CD4-positive, alpha-beta T cell treated with Interleukin-1 beta for 1 hour (primary cell): ENCODE measurements at regions not wholly inside any gene's neighbourhood (a gene's known extent, or its start where the extent isn't known, plus 50 kb on each side); places are given as distances from the start of the nearest gene placed in this dataset.
"Not testable (repeated sequence)": the region's sequence is repeated elsewhere in the genome, so short reads cannot be mapped to it uniquely, and the experiment has no call there.

Experiments used
- DNase-seq, 2 donors: peaks; one replicate each; pipeline ENCODE4 v3.0.0-alpha.2; 2020 to 2022

DNA sequence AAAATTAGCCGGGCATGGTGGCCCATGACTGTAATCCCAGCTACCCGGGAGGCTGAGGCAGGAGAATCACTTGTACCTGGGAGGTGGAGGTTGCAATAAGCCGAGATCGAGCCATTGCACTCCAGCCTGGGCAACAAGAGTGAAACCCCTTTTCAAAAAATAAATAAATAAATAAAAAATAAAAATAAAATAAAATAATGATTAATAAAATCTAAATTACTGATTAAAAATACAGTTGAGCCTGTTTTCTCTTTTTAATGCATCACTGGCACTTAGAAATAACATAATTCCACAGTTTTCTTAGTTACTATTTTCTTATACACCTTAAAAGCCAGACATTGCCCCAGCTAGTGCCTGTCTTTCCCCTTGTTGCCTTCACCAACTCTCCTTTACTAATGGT is 922.8 kb upstream of the GJE1 start:
- no peak for DNase-seq

DNA sequence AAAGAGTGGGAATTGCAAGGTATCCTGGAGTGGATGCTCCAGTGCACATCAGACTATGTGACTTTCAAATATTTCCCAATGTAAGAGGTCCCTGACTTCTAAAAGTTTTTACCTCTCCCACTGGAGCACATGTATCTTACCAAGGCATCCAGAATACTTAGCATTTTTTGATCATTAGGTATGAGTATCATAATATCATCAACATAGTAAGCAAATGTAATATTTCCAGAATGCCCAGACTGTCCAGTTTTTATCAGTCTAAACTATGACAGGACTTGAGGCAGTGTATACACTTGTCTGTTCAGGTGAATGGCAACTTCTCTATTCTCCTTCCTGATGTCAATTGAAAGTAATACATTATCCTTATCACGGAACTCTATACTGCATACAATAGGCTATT is 924.6 kb upstream of the GJE1 start:
- DNase-seq = no peak

DNA sequence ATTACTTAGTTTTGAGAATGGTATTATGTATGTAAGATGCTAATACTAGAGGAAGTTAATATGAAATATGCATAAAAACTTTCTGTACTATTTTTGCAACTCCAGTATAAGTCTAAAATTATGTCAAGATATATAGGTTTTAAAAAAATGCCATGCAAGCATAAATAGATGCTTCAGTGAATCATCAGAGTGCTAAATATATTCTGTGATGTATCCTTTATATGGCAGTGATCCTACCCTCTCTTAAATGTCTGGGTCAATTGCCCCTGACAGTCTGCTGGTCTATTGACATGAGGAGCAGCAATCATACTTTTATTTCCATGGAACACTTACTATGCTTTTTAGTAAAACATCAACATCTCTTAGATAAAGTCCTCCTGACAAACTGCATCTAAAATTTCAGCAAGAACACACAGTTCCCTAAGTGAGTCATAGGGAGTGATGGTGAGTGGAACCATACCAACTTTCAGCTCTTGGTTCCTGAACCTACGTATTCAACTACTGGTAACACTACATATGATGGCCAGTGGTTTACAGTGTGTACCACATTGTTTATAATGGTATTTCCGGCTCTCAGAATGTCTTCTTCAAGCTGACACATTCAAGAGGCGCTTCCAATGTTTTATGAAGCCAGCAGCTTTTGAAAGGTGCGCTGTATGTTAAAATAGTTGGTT is 928.7 kb upstream of the GJE1 start:
- no peak for DNase-seq

DNA sequence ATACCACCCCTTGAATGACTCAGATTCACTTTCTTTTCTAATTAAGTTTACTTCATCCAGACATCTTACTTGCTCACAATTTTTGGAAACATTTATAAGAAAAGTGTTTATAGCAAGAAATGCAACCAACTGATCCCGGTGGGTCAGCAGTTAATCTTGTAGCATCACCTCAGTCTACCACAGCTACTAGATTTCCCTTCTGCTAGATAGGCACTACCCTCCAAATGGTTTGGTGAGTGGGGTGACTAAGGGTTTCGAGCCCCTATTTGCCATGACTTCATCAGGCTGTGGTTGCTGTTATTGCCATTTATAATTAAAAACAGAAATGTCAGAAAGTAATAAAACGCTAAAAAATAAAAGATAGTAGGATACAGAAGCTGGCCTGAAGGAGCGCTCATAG is 930.1 kb upstream of the GJE1 start:
- DNase-seq = no peak

DNA sequence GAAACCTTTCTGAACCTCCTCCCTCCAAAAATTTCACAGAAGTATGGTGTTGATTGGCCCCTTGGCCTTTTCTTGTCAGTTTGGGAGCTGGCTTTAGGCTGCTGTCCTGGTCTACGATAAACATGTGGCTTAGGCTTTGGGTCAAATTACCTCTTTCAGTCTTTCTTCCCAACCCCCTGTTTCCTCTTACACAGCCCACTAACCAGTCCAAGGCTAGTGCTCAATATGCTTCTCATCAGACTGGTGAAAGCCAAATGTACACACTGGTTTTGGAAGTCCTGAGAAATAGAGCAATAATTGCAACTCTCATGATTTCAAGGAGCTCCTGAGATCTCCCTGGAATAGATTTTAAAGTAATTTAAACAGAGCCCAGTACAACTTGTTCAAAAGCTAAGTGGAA is 933.7 kb upstream of the GJE1 start:
- no peak for DNase-seq

DNA sequence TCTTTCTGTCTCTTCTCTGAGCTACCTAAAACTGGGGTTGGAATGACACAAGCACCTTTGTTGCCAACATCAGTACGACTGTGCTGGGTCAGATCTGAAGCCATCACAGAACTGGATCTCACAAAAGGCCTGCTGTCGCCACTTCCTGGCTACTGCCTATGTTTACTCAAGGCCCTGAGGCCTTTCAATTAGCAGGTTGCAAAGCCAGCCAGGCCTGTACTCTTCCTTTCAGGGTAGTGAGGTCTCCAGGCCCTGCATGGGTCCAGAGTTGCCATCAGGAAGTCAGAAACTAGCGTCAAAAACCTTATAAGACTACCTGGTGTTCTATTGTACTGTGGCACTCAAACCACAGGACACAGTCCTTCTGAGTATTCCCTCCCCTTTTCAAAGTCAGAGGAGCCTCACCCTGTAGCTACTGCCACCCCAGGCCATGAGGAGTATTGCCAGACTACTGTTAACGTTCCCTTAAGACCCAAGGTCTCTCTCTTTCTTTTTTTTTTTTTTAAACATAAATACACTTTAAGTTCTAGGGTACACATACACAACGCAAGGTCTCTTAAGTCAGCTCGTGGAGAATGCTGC is 937.4 kb upstream of the GJE1 start:
- DNase-seq = no peak

DNA sequence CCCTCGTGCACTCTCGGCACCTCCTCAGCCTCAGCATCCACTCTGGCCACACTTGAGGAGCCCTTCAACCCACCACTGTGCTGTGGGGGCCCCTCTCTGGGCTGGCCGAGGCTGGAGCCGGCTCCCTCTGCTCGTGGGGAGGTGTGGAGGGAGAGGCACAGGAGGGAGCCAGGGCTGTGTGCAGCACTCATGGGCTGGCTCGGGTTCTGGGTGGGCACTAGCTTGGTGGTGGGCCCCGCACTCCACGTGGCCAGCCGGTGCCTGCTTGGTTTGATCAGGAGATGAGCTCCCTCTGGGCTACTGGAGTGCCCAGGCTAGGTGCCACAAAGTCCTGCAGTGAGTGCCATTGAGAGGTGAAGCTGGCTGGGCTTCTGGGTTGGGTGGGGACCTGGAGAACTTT is 949.4 kb upstream of the GJE1 start:
- no peak for DNase-seq

DNA sequence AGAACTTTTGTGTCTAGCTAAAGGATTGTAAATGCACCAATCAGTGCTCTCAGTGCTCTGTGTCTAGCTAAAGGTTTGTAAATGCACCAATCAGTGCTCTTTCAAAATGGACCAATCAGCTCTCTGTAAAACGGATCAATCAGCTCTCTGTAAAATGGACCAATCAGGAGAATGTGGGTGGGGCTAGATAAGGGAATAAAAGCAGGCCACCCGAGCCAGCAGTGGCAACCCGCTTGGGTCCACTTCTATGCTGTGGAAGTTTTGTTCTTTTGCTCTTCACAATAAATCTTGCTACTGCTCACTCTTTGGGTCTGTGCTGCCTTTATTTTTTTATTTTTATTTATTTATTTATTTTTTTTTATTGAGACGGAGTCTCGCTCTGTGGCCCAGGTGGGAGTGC is 957.3 kb upstream of the GJE1 start:
- DNase-seq = not testable (repeated sequence)

DNA sequence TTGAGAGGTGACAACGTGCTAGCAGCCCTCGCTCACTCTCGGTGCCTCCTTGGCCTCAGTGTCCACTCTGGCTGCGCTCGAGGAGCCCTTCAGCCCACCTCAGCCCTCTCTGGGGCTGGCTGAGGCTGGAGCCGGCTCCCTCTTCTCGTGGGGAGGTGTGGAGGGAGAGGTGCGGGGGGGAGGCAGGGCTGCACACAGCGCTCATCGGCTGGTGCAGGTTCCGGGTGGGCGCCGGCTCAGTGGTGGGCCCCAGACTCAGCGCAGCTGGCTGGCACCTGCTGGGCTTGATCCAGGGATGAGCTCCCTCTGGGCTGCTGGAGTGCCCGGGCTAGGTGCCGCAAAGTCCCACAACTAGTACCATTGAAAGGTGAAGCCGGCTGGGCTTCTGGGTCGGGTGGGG is 957.8 kb upstream of the GJE1 start:
- DNase-seq = no peak

DNA sequence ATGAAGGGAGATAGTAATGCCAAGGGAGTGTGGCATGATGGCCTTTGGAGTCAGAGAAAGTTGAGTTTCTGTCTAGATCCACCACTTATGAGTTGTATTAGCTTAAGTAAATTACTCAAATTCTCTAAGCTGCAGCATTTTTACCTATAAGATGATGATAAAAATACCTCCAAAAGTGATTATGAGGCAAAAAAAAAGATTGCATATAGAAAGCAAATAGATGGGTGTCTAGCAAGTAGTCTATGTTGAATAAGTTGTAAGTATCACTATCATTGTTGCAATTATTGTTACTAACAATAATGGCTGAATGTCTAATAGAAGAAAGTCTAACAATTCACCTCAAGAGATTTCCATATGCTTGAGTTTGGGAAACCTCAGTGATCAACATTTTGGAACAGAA is 959.2 kb upstream of the GJE1 start:
- no peak for DNase-seq

DNA sequence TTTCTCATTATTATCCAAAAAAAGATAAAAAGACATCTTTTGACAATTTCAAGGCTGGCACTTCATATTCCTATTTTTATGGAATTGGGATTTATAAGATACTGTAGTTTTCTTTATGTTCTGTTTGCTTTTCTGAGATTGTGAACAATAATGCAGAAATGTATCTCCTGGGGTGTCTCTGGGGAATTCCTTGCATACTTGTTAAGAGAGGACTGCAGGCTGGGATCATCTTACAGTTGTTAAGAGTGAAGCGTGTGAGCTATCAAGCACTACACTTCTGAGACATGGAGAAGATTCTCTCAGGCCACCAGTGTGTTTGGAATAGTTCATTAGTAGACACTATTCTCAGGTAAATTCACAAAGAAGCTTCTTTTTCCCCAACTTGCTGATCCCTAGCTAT is 963.3 kb upstream of the GJE1 start:
- no peak for DNase-seq

DNA sequence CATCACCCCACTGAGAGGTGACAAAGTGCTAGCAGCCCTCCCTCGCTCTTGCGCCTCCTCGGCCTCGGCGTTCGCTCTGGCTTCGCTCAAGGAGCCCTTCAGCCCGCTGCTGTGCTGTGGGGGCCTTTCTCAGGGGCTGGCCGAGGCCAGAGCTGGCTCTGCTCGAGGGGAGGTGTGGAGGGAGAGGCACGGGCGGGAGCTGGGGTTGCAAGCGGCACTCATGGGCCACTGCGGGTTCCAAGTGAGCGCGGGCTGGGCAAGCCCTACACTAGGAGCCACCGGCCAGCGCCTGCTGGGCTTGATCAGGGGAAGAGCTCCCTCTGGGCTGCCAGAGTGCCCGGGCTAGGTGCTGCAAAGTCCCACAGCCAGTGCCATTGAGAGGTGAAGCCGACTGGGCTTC is 964.8 kb upstream of the GJE1 start:
- no peak for DNase-seq

DNA sequence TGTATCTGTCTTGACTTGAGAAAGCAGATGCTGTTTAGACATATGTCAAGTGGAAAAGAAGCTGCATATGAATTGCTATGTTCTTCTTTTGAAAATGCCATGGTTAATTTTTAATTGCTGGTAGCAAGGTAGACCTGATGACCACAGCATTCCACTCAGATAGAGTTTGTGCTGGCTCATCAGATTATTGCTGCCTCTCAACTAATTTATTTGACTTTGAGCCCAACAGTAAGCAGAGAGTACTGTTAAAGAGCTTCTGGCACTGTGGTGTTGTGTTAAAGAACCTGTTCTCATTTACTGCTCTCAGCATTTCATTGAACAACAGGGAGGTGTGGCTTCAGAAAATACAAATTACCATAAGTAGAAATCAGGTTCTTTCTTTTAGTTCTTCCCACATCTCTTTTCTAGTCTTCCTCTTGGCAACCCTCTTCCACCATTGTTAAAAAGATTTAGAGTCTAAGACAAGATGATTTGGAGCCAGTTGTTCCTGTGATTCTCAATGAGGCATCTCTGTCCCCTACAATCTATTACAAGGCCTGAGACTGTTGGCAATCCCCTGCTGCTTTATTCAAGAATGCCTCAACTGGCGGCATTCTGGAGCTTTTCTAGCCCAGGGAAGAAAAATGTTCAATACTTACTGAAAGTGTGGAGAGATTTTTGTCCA is 967.6 kb upstream of the GJE1 start:
- no peak for DNase-seq

DNA sequence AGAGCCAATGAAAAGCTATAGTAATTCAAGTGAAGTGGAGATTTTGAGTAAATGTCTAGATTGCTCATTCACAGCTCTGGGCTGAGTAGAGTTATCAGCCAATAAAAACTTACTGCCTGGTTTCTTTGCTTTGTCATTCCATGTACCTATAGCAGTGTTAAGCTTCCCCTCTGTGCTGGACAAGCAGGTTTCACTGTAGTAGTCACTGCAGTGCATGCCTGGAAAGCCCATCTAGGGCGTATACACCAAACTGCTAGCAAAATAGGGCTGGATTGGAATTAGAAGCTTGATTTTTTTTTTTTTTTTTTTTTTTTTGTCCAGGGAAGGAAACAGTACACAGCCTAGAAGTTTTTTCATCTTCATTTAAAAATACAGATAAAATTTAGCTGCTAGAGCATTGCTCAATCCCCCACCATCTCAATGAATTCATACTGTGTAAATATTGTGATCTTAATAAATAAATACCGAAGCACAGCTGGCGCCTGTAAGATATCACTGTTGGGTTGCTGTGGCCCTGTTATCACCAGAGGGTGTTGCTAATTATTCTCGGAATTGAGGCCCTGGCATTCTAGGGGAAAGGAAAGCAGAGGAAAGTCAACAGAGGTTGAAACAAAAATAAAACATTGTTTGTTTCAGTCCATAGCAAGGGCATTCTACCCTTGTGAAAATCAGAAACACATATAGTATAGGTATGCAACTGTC is 968.5 kb upstream of the GJE1 start:
- no peak for DNase-seq

DNA sequence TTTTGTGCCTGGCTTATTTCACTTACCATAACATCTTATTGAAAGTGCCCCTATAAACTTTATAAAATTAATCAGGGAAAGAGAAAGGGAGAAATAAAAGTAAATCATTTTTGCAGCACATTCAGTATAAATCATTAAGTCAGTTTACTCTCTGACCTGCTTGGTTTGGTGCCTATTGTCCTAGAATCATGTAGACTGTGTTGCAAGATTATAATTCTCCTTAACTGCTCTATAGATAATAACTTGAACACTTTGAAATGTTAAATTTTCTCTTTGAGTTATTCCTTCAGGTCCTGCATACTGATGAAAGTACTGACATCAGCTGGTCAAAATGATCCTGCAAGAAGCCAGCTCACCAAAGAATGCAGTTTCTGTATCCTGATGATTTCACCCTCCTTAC is 969.6 kb upstream of the GJE1 start:
- no peak for DNase-seq

DNA sequence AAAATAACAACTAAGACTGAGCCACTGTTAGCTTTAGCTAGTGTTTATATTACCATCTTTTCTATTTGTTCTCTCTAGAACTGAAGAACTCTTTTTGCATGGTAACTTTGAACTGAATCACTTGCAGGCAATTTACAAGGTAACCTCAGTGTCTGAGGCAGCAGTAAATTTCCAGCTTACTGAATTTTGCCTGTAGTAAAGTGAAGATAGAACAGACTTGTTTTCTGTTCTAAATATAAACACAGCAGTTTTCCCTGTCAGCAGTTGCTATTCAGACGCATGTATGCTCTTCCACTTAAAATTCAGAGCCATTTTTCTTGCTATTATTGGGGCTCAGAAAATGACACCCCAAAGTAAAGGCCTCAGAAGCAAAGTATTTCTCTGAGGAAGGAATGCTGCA is 974.0 kb upstream of the GJE1 start:
- no peak for DNase-seq

DNA sequence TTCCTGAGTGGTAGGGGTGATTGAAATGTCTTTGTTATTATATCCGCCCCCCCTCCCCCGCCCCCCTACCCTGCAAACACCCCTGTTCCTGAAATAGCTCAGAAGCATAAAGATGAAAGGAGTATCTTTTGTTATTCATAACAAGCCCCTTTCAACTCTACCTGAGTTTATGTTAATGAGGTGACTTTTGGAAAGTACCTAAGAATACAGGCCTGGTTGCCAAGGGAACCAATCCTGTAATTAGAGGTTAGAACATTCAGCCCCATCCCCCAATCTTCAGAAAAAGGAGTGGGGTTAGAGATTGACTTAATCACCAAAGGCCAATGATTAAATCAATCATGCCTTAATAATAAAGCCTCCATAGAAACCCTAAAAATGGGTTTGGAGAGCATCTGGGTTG is 979.2 kb upstream of the GJE1 start:
- DNase-seq = peak; percentile 14 to 56

DNA sequence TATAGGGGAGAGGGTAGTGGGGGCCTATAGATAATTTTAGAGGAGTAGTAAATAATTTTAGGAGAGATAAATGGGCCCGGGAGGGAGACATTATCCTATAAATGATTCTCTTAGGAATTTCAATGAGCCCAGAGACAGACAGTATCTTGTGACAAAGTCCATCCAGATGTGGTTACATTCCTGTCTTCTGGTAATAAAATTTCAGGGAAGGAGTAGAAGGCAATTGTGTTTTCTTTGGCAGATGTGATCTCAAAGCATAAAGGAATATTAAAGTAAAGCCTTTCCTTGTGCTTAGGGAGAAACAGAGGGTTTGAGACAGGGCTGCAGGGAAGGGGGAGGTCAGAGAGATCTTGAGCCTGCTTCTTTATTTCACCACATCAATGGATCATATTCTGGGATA is 979.8 kb upstream of the GJE1 start:
- DNase-seq = no peak

DNA sequence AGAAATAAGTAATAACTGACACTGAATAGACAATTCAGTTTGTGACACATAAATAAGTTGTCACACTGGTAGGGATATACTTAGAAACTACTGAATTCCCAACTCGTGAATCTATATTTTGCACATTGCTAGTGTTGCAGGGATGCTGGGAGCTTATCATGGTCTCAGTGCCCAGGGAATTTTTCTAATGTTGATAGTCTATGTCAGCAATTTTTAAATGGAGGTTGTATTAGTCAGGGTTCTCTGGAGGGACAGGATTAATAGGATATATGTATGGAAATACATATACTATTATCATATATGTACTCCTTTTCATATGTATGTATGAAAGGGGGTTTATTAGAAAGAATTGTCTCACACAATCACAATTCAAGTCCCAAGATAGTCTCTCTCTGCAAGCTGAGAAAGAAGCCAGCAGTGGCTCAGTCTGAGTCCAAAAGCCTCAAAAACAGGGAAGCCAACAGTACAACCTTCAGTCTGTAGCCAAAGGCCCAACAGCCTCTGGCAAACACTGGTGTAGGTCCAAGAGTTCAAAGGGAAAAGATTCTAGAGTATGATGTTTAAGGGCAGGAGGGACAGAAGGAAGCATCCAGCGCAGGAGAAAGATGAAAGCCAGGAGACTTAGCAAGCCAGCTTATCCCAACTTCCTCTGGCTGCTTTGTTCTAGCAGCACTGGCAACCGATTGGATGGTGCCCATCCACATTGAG is 980.9 kb upstream of the GJE1 start:
- no peak for DNase-seq

DNA sequence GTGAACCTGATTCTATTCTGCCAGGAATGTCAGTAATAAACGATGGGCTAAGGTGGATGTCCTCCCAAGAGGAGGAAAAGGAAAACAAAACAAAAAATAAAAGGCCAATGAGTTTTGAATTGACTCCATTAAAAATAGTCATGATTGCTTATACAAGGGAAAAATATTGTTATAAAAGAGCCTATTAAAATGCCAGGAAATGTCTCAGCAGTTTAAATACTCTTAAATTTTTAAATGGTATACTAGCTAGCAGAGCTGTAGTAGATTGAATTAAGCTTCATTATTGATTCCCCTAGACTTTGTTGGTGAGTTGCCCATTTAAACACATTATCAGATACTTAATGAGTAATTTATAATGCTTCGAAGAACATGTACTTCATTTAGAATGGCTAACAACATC is 990.9 kb upstream of the GJE1 start:
- no peak for DNase-seq

DNA sequence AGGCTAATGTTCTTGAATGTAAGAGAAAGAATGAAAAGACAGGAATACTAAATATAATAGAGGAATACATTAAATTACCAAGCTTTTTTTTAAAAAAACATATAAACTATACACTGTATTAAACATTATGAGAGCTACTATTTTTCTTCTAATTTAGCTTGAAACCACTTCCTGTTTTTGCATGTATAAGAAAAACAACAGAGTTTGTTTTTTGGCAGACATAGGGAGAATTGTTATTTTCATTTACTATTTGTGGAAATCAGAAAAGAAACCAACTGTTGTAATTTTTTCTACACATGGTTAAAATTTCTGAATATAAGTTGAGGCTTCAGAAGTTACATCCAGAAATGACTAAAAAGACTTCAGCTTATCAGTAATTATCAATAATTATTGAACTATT is 991.8 kb upstream of the GJE1 start:
- DNase-seq = no peak

DNA sequence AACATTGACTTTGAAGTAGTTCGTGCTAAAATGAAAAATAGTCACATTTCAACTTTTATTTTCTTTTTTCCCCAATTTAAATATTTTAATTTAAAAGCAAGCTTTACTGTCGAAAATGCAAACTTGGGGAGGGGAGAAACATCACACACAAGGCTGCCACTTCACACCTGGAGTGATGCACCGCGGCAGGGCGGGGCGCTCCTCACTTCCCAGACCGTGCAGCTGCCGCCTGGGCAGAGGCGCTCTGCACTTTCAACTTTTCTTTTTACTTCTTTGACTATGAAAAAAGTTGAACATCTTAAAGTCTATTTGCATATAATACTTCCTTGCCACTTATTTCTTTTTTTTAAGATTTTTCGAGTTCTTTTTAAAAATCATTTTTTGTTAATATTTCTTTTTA is 993.3 kb upstream of the GJE1 start:
- no peak for DNase-seq

DNA sequence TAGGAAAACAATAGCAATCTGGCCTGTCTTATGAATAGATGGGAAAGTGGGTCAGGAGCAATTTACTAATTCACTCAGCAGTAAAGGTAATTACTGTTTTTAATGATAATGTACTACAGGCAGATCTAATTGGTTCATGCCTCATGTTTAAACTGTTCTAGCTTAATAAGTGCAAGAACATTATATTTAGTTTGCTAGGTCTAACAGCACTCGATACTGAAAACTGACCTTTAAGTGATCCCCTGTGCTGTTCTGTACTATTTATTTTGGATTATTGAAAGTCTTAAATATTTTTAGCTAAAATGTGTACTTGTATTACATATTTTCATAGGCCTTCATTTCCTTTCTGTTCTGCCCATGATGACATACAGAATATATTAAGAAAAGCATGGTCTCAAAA is 998.0 kb upstream of the GJE1 start:
- DNase-seq = no peak

DNA sequence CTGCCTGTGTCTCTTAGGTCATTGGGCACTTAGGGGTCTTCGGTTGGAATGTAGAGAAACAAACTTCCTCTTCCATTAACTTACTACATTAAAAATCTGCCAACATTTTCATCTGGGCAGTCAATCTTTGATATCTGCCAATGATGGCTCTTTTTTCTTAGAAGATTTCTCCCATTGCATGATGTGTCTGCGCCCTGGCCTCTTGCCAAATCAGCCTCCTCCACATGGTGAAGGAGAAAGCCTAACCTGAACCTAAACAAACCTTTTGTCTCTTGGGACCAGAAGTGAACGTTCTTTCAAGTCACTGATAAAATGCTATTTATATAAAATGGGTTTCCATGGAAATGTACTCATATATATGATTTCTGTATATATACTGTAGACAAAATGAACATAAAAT is 998.9 kb upstream of the GJE1 start:
- no peak for DNase-seq
